Brain microvascular endothelial cell (primary cell): ENCODE measurements at regions not wholly inside any gene's neighbourhood (a gene's known extent, or its start where the extent isn't known, plus 50 kb on each side); places are given as distances from the start of the nearest gene placed in this dataset.

Source experiments
- DNase-seq: peaks from one replicate; pipeline ENCODE4 v3.0.0-alpha.2; 2020
- H3K27ac ChIP-seq: fragments of 250-450 bp; sonication (Bioruptor Pico); 2 replicates; pipeline ENCODE4 v1.5.1; 2020; ENCODE audit warnings: mild to moderate bottlenecking, moderate library complexity
- H3K27me3 ChIP-seq: fragments of 250-450 bp; sonication (Bioruptor Pico); replicated peaks from 2 replicates; pipeline ENCODE4 v1.5.1; 2020; ENCODE audit warnings: mild to moderate bottlenecking
- H3K36me3 ChIP-seq: fragments of 250-450 bp; sonication (Bioruptor Pico); replicated peaks from 2 replicates; pipeline ENCODE4 v1.5.1; 2020; ENCODE audit warnings: mild to moderate bottlenecking
- H3K4me3 ChIP-seq: 2 replicates; pipeline ENCODE4 v1.5.1; 2011; ENCODE audit warnings: low read depth, mild to moderate bottlenecking, control low read depth, low read length, moderate library complexity
- CTCF ChIP-seq: IDR thresholded peaks from 2 replicates; pipeline ENCODE4 v1.5.1; 2011; ENCODE audit warnings: low read depth, mild to moderate bottlenecking, moderate library complexity, low read length, control low read depth, inconsistent platforms; ENCODE audit errors: missing control alignments
- in situ Hi-C: cut with HindIII; loops from 2 replicates; pipeline ENCODE4 v1.10.0; 2017; ENCODE audit warnings: low sequenced_read_pairs, low pct_ligation_motif_present

- DNase-seq: no peak
- Histone ChIP-seq H3K36me3 (no peaks in the 10 kb centered on the region), H3K27me3 (no peaks in the 10 kb centered on the region), H3K4me3 (no peak overlapping the region), H3K27ac (no peak overlapping the region)
- in situ Hi-C loops: no loop called here
- no peak for TF ChIP-seq CTCF
Measured at GRCh38 chrX:6861456-6861855, 286.1 kb upstream of the STS start.

- no peaks in the 10 kb centered on the region for H3K27me3 ChIP-seq
- H3K36me3 ChIP-seq: no peaks in the 10 kb centered on the region
- no peak overlapping the region for H3K4me3 ChIP-seq
- H3K27ac ChIP-seq: no peak overlapping the region
- in situ Hi-C loops: no loop called here
- no peak for TF ChIP-seq CTCF
- DNase-seq: no peak
Measured at GRCh38 chrX:6857749-6858148, 289.8 kb upstream of the STS start.

GRCh38 chrX:6856471-6856870 is 291.0 kb upstream of the STS start:
- no peaks in the 10 kb centered on the region for H3K36me3 ChIP-seq
- no peak overlapping the region for H3K4me3 ChIP-seq
- no peak for TF ChIP-seq CTCF
- no peak overlapping the region for H3K27ac ChIP-seq
- no peak for DNase-seq
- in situ Hi-C loops: no loop called here
- no peaks in the 10 kb centered on the region for H3K27me3 ChIP-seq

GRCh38 chrX:6852869-6853268 is 294.6 kb upstream of the STS start:
- no peak for DNase-seq
- H3K36me3 ChIP-seq: no peaks in the 10 kb centered on the region
- no peaks in the 10 kb centered on the region for H3K27me3 ChIP-seq
- no peak for TF ChIP-seq CTCF
- H3K27ac ChIP-seq: no peak overlapping the region
- in situ Hi-C loops: no loop called here
- no peak overlapping the region for H3K4me3 ChIP-seq

- no peak for TF ChIP-seq CTCF
- Histone ChIP-seq H3K4me3 (no peak overlapping the region), H3K36me3 (no peaks in the 10 kb centered on the region), H3K27ac (no peak overlapping the region), H3K27me3 (no peaks in the 10 kb centered on the region)
- in situ Hi-C loops: no loop called here
- no peak for DNase-seq
Measured at GRCh38 chrX:6852121-6852520, 295.4 kb upstream of the STS start.

GRCh38 chrX:6851140-6851539 is 296.4 kb upstream of the STS start:
- in situ Hi-C loops: no loop called here
- no peak overlapping the region for H3K4me3 ChIP-seq
- no peak for DNase-seq
- H3K27ac ChIP-seq: no peak overlapping the region
- TF ChIP-seq CTCF: no peak
- no peaks in the 10 kb centered on the region for H3K27me3 ChIP-seq
- H3K36me3 ChIP-seq: no peaks in the 10 kb centered on the region
